ENCODE measurements at regions not wholly inside any gene's neighbourhood (a gene's known extent, or its start where the extent isn't known, plus 50 kb on each side); places are given as distances from the start of the nearest gene placed in this dataset.

DNA sequence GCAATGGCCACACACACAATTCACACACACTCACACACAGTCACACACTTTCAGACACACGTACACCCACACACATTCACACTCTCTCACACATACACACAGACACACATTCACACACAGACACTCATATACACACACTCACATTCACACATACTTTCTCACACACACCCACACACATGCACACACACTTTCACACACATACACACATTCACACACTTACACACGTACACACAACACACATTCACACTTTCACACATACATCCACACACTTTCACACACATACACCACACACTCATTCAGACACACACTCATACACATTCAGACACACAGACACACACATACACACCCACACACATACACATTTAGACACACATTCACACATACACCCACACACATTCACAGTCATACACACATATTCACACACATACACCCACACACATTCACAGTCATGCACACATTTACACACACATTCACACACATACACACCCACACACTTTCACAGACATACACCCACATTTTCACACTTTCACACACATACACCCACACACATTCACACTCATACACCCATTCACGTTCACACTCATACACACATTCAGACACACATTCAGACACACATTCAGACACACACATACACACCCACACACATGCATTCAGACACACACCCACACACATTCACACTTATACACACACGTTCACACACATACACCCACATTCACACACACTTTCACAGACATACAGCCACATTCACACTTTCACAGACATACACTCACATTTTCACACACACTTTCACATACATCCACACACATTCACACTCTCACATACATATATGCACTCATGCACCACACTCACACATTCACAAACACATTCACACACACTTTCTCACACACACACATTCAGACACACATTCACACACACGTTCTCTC, 52.6 kb upstream of the C14orf180 start:
- TF ChIP-seq EHF (CRISPR knock-in tag; IDR thresholded peaks at IDR 0.05), result no peak
- no peak for TF ChIP-seq EP300 (IDR thresholded peaks at IDR 0.05)
- TF ChIP-seq ESRRA (IDR thresholded peaks at IDR 0.05; ENCODE audit: borderline replicate concordance, low read length), result no peak
- TF ChIP-seq, protein P1, sequence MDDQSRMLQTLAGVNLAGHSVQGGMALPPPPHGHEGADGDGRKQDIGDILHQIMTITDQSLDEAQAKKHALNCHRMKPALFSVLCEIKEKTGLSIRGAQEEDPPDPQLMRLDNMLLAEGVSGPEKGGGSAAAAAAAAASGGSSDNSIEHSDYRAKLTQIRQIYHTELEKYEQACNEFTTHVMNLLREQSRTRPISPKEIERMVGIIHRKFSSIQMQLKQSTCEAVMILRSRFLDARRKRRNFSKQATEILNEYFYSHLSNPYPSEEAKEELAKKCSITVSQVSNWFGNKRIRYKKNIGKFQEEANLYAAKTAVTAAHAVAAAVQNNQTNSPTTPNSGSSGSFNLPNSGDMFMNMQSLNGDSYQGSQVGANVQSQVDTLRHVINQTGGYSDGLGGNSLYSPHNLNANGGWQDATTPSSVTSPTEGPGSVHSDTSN (IDR thresholded peaks at IDR 0.05), result no peak
- TF ChIP-seq ZFP36 (IDR thresholded peaks at IDR 0.05; ENCODE audit: borderline replicate concordance, partially characterized antibody), result no peak
- no peak for TF ChIP-seq CBX2 (IDR thresholded peaks at IDR 0.05; ENCODE audit: borderline replicate concordance, low read depth)
- TF ChIP-seq, protein P2, sequence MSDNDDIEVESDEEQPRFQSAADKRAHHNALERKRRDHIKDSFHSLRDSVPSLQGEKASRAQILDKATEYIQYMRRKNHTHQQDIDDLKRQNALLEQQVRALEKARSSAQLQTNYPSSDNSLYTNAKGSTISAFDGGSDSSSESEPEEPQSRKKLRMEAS (IDR thresholded peaks at IDR 0.05), result no peak
- ChIA-PET POLR2A (no interaction called here), CTCF (no interaction called here)
- FAIRE-seq (no peak), ATAC-seq (no peak), DNase-seq (ENCODE audit: low read depth in 1 of 2, low spot score in 1 of 2) (no peak)
- Histone ChIP-seq H3K4me3 (no peak overlapping the region), H3K4me2 (no peak overlapping the region), H3K4me1 (no peaks in the 10 kb centered on the region), H3K9me3 (peaks cover 12% of the 10 kb centered on the region; the same call in 2 of the 3 replicates), H3K27ac (no peak overlapping the region)
- 20% methylated on average over 5 of the region's 5 CpGs for WGBS (ENCODE audit: missing lambda C conversion rate)

DNA sequence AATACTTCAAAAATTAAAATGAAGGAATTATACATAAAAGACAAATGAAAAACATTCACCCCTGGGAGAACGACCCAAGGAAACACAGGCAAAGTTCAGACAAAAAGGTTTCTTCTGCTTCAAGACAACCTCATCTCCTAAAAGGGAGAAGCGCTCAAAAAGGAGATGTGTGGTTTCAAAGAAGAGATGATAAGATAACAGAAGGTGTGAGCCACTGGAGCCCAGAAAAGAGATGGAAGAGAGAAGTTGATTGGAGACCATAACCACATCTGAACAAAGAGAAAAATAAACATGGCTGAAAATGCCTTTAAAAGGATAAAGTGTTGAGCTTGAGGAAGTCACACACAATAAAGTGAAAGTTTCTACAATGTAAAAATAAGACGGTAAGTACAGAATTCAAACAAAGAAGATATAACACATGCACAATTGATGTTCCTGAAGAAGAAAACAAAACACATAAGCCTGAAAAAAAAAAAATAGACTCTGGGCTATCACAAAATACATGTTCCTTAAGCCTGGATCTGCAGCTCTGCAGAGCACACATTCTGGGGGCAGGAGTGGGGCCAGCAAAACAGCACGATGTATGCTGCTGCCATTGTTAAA, 51.6 kb upstream of the C14orf180 start:
- Histone ChIP-seq H3K9me3 (peaks cover 12% of the 10 kb centered on the region; the same call in 2 of the 3 replicates), H3K4me1 (no peaks in the 10 kb centered on the region), H3K4me3 (no peak overlapping the region), H3K27ac (no peak overlapping the region), H3K4me2 (no peak overlapping the region)
- DNase-seq (ENCODE audit: low read depth in 1 of 2, low spot score in 1 of 2), result no peak
- TF ChIP-seq ESRRA (IDR thresholded peaks at IDR 0.05; ENCODE audit: borderline replicate concordance, low read length) (no peak), HEYL (CRISPR knock-in tag; IDR thresholded peaks at IDR 0.05) (no peak), JUN (IDR thresholded peaks at IDR 0.05) (no peak), PHF8 (IDR thresholded peaks at IDR 0.05; ENCODE audit: borderline replicate concordance, low read depth) (no peak), CHD4 (IDR thresholded peaks at IDR 0.05; ENCODE audit: borderline replicate concordance) (no peak), RAD21 (conservative IDR thresholded peaks at IDR 0.05 in 1 of 2, IDR thresholded peaks at IDR 0.05 in 1 of 2) (no peak), HOXB5 (CRISPR knock-in tag; IDR thresholded peaks at IDR 0.05) (no peak), HDAC2 (IDR thresholded peaks at IDR 0.05) (no peak), CBX2 (IDR thresholded peaks at IDR 0.05; ENCODE audit: borderline replicate concordance, low read depth) (no peak), EP300 (IDR thresholded peaks at IDR 0.05) (no peak), CEBPB (IDR thresholded peaks at IDR 0.05) (no peak), NR3C1 (IDR thresholded peaks at IDR 0.05) (no peak), NFE2L2 (conservative IDR thresholded peaks at IDR 0.05; ENCODE audit: low read length) (no peak), RARB (CRISPR knock-in tag; IDR thresholded peaks at IDR 0.05) (no peak)
- TF ChIP-seq, protein P3, sequence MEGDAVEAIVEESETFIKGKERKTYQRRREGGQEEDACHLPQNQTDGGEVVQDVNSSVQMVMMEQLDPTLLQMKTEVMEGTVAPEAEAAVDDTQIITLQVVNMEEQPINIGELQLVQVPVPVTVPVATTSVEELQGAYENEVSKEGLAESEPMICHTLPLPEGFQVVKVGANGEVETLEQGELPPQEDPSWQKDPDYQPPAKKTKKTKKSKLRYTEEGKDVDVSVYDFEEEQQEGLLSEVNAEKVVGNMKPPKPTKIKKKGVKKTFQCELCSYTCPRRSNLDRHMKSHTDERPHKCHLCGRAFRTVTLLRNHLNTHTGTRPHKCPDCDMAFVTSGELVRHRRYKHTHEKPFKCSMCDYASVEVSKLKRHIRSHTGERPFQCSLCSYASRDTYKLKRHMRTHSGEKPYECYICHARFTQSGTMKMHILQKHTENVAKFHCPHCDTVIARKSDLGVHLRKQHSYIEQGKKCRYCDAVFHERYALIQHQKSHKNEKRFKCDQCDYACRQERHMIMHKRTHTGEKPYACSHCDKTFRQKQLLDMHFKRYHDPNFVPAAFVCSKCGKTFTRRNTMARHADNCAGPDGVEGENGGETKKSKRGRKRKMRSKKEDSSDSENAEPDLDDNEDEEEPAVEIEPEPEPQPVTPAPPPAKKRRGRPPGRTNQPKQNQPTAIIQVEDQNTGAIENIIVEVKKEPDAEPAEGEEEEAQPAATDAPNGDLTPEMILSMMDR (IDR thresholded peaks at IDR 0.05), result no peak
- TF ChIP-seq, protein P4, sequence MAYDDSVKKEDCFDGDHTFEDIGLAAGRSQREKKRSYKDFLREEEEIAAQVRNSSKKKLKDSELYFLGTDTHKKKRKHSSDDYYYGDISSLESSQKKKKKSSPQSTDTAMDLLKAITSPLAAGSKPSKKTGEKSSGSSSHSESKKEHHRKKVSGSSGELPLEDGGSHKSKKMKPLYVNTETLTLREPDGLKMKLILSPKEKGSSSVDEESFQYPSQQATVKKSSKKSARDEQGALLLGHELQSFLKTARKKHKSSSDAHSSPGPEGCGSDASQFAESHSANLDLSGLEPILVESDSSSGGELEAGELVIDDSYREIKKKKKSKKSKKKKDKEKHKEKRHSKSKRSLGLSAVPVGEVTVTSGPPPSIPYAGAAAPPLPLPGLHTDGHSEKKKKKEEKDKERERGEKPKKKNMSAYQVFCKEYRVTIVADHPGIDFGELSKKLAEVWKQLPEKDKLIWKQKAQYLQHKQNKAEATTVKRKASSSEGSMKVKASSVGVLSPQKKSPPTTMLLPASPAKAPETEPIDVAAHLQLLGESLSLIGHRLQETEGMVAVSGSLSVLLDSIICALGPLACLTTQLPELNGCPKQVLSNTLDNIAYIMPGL (CRISPR knock-in tag; IDR thresholded peaks at IDR 0.05; ENCODE audit: borderline replicate concordance), result no peak
- TF ChIP-seq, protein P5, sequence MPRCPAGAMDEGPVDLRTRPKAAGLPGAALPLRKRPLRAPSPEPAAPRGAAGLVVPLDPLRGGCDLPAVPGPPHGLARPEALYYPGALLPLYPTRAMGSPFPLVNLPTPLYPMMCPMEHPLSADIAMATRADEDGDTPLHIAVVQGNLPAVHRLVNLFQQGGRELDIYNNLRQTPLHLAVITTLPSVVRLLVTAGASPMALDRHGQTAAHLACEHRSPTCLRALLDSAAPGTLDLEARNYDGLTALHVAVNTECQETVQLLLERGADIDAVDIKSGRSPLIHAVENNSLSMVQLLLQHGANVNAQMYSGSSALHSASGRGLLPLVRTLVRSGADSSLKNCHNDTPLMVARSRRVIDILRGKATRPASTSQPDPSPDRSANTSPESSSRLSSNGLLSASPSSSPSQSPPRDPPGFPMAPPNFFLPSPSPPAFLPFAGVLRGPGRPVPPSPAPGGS (IDR thresholded peaks at IDR 0.05), result no peak
- WGBS (ENCODE audit: missing lambda C conversion rate), result 55% methylated on average over 4 of the region's 4 CpGs
- no peak for ATAC-seq
- FAIRE-seq, result no peak
- POLR2A ChIA-PET, result no interaction called here
- CTCF ChIA-PET, result no interaction called here

Measured in A549 (cell line).